Right atrium auricular region (tissue), 2 donors: ENCODE measurements at regions not wholly inside any gene's neighbourhood (a gene's known extent, or its start where the extent isn't known, plus 50 kb on each side); places are given as distances from the start of the nearest gene placed in this dataset.

ENCODE experiments used
- DNase-seq: peaks from one replicate; pipeline ENCODE4 v3.0.0-alpha.2; 2019; ENCODE audit warnings: low spot score
- H3K27ac ChIP-seq, 2 donors: fragments of 200-600 bp; sonication (generic); 1 replicate in 1 of 2; 2 replicates in 1 of 2; pipeline ENCODE4 v1.5.1; 2016 to 2019
- H3K27me3 ChIP-seq, 2 donors: fragments of 200-600 bp; sonication (generic); one replicate each; pipeline versions ENCODE4 v1.5.1 to v1.6.0; 2017 to 2019
- H3K36me3 ChIP-seq: fragments of 200-600 bp; sonication (generic); one replicate; pipeline ENCODE4 v1.5.1; 2016
- H3K4me1 ChIP-seq, 2 donors: fragments of 200-600 bp; sonication (generic); one replicate each; pipeline versions ENCODE4 v1.5.1 to v1.6.0; 2017 to 2019
- H3K4me3 ChIP-seq, 2 donors: fragments of 200-600 bp; sonication (generic); 1 replicate in 1 of 2; 2 replicates in 1 of 2; pipeline ENCODE4 v1.5.1; 2017 to 2019; ENCODE audit warnings: mild to moderate bottlenecking in 1 of 2, moderate library complexity in 1 of 2
- H3K9me3 ChIP-seq, 2 donors: fragments of 200-600 bp; sonication (generic); one replicate each; pipeline ENCODE4 v1.5.1; 2019
- TF ChIP-seq, protein P1 (sequence below), 2 donors: fragments of 200-600 bp; sonication (generic); IDR thresholded peaks; one replicate each; pipeline ENCODE4 v1.5.1; 2019; ENCODE audit warnings: antibody characterized with exemption in 2 of 2

DNA sequence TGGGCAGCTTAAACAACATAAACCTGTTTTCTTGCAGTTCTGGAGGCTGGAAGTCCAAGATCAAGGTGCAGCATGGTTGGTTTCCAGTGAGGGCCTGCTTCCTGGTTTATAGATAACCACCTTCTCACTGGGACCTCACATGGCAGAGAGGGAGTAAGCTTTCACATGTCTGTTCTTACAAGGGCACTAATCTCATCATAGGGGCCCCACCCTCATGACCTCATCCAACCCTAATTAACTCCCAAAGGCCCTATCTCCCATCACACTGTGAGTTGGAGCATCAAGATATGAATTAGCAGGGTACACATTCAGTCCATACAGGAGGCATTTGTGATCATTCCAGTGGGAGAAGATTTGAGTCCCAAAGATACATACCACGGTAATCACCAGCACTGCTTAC is 50.5 kb upstream of the GRIN2A start:
- TF ChIP-seq, protein P1, sequence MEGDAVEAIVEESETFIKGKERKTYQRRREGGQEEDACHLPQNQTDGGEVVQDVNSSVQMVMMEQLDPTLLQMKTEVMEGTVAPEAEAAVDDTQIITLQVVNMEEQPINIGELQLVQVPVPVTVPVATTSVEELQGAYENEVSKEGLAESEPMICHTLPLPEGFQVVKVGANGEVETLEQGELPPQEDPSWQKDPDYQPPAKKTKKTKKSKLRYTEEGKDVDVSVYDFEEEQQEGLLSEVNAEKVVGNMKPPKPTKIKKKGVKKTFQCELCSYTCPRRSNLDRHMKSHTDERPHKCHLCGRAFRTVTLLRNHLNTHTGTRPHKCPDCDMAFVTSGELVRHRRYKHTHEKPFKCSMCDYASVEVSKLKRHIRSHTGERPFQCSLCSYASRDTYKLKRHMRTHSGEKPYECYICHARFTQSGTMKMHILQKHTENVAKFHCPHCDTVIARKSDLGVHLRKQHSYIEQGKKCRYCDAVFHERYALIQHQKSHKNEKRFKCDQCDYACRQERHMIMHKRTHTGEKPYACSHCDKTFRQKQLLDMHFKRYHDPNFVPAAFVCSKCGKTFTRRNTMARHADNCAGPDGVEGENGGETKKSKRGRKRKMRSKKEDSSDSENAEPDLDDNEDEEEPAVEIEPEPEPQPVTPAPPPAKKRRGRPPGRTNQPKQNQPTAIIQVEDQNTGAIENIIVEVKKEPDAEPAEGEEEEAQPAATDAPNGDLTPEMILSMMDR (IDR thresholded peaks at IDR 0.05), result no peak
- Histone ChIP-seq H3K4me1 (no peaks in the 10 kb centered on the region), H3K9me3 (peaks cover 0 to 14% of the 10 kb centered on the region in 2 donors), H3K27ac (no peak overlapping the region), H3K4me3 (no peak overlapping the region), H3K36me3 (no peaks in the 10 kb centered on the region), H3K27me3 (no peaks in the 10 kb centered on the region)
- no peak for DNase-seq

DNA sequence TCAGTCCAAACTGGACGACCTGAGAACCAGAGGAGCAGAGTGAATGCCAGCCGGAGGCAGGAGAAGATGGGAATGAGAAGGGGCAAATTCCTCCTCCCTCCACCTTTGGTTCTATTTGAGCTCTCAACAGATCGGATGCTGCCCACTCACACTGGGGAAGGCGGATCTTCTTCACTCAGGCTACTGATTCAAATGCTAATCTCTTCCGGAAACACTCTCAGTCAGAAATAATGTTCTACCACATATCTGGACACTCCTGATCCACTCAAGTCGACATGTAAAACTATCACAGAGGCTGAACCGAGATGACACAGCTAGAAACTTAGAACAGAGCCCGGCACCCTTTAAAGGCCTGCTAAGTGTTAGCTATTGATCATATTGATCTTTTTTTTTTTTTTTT is 57.4 kb upstream of the GRIN2A start:
- Histone ChIP-seq H3K36me3 (no peaks in the 10 kb centered on the region), H3K9me3 (no peaks in the 10 kb centered on the region), H3K27me3 (no peaks in the 10 kb centered on the region), H3K4me3 (no peak overlapping the region), H3K4me1 (no peaks in the 10 kb centered on the region), H3K27ac (no peak overlapping the region)
- no peak for DNase-seq
- TF ChIP-seq, protein P1 (IDR thresholded peaks at IDR 0.05), result no peak

GRCh38 chr16:10240854-10241613 is 58.8 kb upstream of the GRIN2A start:
- H3K27ac ChIP-seq, result no peak overlapping the region
- no peaks in the 10 kb centered on the region for H3K9me3 ChIP-seq
- no peaks in the 10 kb centered on the region for H3K36me3 ChIP-seq
- no peaks in the 10 kb centered on the region for H3K4me1 ChIP-seq
- H3K27me3 ChIP-seq, result no peaks in the 10 kb centered on the region
- DNase-seq, result no peak
- H3K4me3 ChIP-seq, result no peak overlapping the region
- TF ChIP-seq, protein P1 (IDR thresholded peaks at IDR 0.05), result no peak

GRCh38 chr16:10242097-10242496 is 59.9 kb upstream of the GRIN2A start:
- no peak overlapping the region for H3K4me3 ChIP-seq
- H3K27me3 ChIP-seq, result no peaks in the 10 kb centered on the region
- no peak overlapping the region for H3K27ac ChIP-seq
- no peaks in the 10 kb centered on the region for H3K36me3 ChIP-seq
- no peaks in the 10 kb centered on the region for H3K9me3 ChIP-seq
- TF ChIP-seq, protein P1 (IDR thresholded peaks at IDR 0.05), result no peak
- no peaks in the 10 kb centered on the region for H3K4me1 ChIP-seq
- DNase-seq, result no peak

GRCh38 chr16:10242916-10243315 is 60.7 kb upstream of the GRIN2A start:
- TF ChIP-seq, protein P1 (IDR thresholded peaks at IDR 0.05), result no peak
- Histone ChIP-seq H3K27me3 (no peaks in the 10 kb centered on the region), H3K4me3 (no peak overlapping the region), H3K36me3 (no peaks in the 10 kb centered on the region), H3K4me1 (no peaks in the 10 kb centered on the region), H3K27ac (no peak overlapping the region), H3K9me3 (no peaks in the 10 kb centered on the region)
- DNase-seq, result no peak

DNA sequence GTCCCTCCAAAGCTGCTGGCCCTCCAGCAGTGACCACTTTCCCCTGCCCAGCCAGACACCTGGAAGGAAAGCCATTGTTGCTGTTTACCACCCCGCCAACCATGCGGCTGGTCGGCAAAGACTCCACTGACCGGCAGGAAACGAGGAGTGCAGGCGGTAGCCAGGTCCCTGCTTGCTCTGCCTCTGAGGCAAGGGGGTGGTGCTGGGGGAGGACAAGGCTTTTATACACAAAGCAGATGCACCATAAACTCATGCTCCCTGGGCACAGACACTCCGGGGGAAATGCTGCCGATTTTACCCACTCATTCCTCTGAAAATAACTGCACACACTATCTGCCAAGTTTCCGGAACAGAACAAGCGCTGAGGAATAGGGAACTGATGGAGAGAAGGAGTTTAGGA is 62.8 kb upstream of the GRIN2A start:
- no peaks in the 10 kb centered on the region for H3K9me3 ChIP-seq
- no peak overlapping the region for H3K4me3 ChIP-seq
- DNase-seq, result no peak
- no peaks in the 10 kb centered on the region for H3K4me1 ChIP-seq
- H3K27ac ChIP-seq, result no peak overlapping the region
- TF ChIP-seq, protein P1 (IDR thresholded peaks at IDR 0.05), result no peak
- H3K36me3 ChIP-seq, result no peaks in the 10 kb centered on the region
- no peaks in the 10 kb centered on the region for H3K27me3 ChIP-seq
